Mesenchymal stem cell (in vitro differentiated cells and primary cell): ENCODE measurements at regions not wholly inside any gene's neighbourhood (a gene's known extent, or its start where the extent isn't known, plus 50 kb on each side); places are given as distances from the start of the nearest gene placed in this dataset.

Experiments used
- DNase-seq: peaks from one replicate; pipeline ENCODE4 v3.0.0-alpha.2; 2013
- H2AFZ ChIP-seq: one replicate; pipeline ENCODE4 v1.6.1; 2013; ENCODE audit warnings: low read depth, mild to moderate bottlenecking, control low read depth, inconsistent platforms, low read length, moderate library complexity
- H2AK5ac ChIP-seq: 2 replicates; pipeline ENCODE4 v1.6.1; 2013; ENCODE audit warnings: low read length, moderate library complexity, mild to moderate bottlenecking, inconsistent platforms; ENCODE audit not compliant: severe bottlenecking
- H2BK120ac ChIP-seq: one replicate; pipeline ENCODE4 v1.6.1; 2013; ENCODE audit warnings: low read depth, mild to moderate bottlenecking, inconsistent platforms, low read length, moderate library complexity
- H2BK12ac ChIP-seq, 2 experiments: one replicate each; pipeline ENCODE4 v1.6.1; 2013; ENCODE audit warnings: inconsistent platforms in 2 of 2, low read length in 2 of 2, mild to moderate bottlenecking in 2 of 2, moderate library complexity in 2 of 2, control low read depth in 1 of 2
- H2BK15ac ChIP-seq: one replicate; pipeline ENCODE4 v1.6.1; 2013; ENCODE audit warnings: mild to moderate bottlenecking, low read depth, inconsistent platforms; ENCODE audit not compliant: poor library complexity, severe bottlenecking
- H2BK5ac ChIP-seq: 2 replicates; pipeline ENCODE4 v1.6.1; 2013; ENCODE audit warnings: low read depth, mild to moderate bottlenecking, low read length, control low read depth, inconsistent platforms; ENCODE audit not compliant: poor library complexity, severe bottlenecking
- H3K14ac ChIP-seq, 2 experiments: one replicate each; pipeline ENCODE4 v1.6.1; 2013; ENCODE audit warnings: inconsistent platforms in 2 of 2, low read length in 2 of 2, control low read depth in 1 of 2, mild to moderate bottlenecking in 1 of 2, moderate library complexity in 1 of 2
- H3K18ac ChIP-seq, 2 experiments: one replicate each; pipeline ENCODE4 v1.6.1; 2013; ENCODE audit warnings: inconsistent platforms in 2 of 2, low read length in 2 of 2, control low read depth in 1 of 2, low read depth in 1 of 2, mild to moderate bottlenecking in 1 of 2
- H3K23ac ChIP-seq, 2 experiments: one replicate each; pipeline ENCODE4 v1.6.1; 2013; ENCODE audit warnings: inconsistent platforms in 2 of 2, low read length in 2 of 2, mild to moderate bottlenecking in 2 of 2, moderate library complexity in 2 of 2, control low read depth in 1 of 2
- H3K27ac ChIP-seq: 2 replicates; pipeline ENCODE4 v1.5.1; 2013; ENCODE audit warnings: mild to moderate bottlenecking, moderate library complexity, low read length, control low read depth, inconsistent platforms; ENCODE audit not compliant: poor library complexity, severe bottlenecking
- H3K27me3 ChIP-seq, 2 experiments: 2 replicates each; pipeline versions ENCODE4 v1.6.1 to v1.7.0; 2013; ENCODE audit warnings: low read length in 2 of 2, mild to moderate bottlenecking in 2 of 2, moderate library complexity in 2 of 2, control low read depth in 1 of 2, inconsistent platforms in 1 of 2; ENCODE audit not compliant: control insufficient read depth in 1 of 2, insufficient read depth in 1 of 2
- H3K36me3 ChIP-seq, 2 experiments: 2 replicates each; pipeline versions ENCODE4 v1.6.1 to v1.7.0; 2013; ENCODE audit warnings: low read length in 2 of 2, control low read depth in 1 of 2, inconsistent platforms in 1 of 2, low read depth in 1 of 2, mild to moderate bottlenecking in 1 of 2; ENCODE audit not compliant: insufficient read depth in 2 of 2, control insufficient read depth in 1 of 2
- H3K4ac ChIP-seq, 2 experiments: one replicate each; pipeline ENCODE4 v1.6.1; 2013; ENCODE audit warnings: inconsistent platforms in 2 of 2, low read length in 2 of 2, mild to moderate bottlenecking in 2 of 2, moderate library complexity in 2 of 2, control low read depth in 1 of 2, low read depth in 1 of 2
- H3K4me1 ChIP-seq: 2 replicates; pipeline ENCODE4 v1.6.1; 2013; ENCODE audit warnings: low read depth, low read length, control low read depth; ENCODE audit not compliant: control insufficient read depth, insufficient read depth
- H3K4me2 ChIP-seq: 2 replicates; pipeline ENCODE4 v1.6.1; 2013; ENCODE audit warnings: low read length, mild to moderate bottlenecking, inconsistent platforms; ENCODE audit not compliant: poor library complexity, severe bottlenecking
- H3K4me3 ChIP-seq, 2 experiments: 2 replicates each; pipeline versions ENCODE4 v1.5.1 to v1.7.0; 2013; ENCODE audit warnings: low read length in 2 of 2, mild to moderate bottlenecking in 2 of 2, control low read depth in 1 of 2, low read depth in 1 of 2; ENCODE audit not compliant: insufficient read depth in 1 of 2
- H3K79me1 ChIP-seq: replicated peaks from 2 replicates; pipeline ENCODE4 v1.6.1; 2013; ENCODE audit warnings: mild to moderate bottlenecking, control low read depth, low read length, inconsistent platforms; ENCODE audit not compliant: poor library complexity, severe bottlenecking
- H3K9ac ChIP-seq: 2 replicates; pipeline ENCODE4 v1.7.0; 2013; ENCODE audit warnings: mild to moderate bottlenecking, low read length, moderate library complexity
- H3K9me3 ChIP-seq: 2 replicates; pipeline ENCODE4 v1.7.0; 2013; ENCODE audit warnings: mild to moderate bottlenecking, low read length; ENCODE audit not compliant: control insufficient read depth
- H4K8ac ChIP-seq: one replicate; pipeline ENCODE4 v1.6.1; 2013; ENCODE audit warnings: inconsistent platforms, mild to moderate bottlenecking, low read length, moderate library complexity
- H4K91ac ChIP-seq: one replicate; pipeline ENCODE4 v1.6.1; 2013; ENCODE audit warnings: mild to moderate bottlenecking, low read length, inconsistent platforms
- WGBS: methylation state at CpG from one replicate; pipeline ENCODE4 v1.1.7; 2013; ENCODE audit warnings: mixed read lengths; 5-methylcytosine and 5-hydroxymethylcytosine counted together

DNA sequence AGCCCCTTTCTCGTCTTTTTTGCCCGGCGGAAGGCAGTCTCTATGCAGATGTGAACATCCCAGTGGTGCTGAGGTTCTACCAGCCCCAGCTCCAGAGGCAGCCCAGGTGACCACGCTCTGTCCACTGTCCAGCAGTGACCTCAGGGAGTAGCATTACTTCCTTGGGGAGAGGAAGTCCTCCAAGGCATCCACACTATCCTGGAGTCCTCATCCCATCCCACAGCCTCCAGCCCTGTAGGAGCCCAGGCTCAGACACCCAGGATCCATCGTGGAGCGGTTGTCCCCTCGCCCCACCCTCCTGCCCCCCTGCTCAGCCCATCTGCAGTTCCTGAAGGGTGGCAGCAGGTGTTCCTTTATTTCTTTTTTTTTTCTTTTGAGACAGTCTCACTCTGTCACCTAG lies 294.5 kb upstream of the IRX4 start:
- WGBS = 73% methylated on average over 7 of the region's 7 CpGs
- no peak overlapping the region for H3K23ac ChIP-seq
- no peak overlapping the region for H3K4me2 ChIP-seq
- no peak overlapping the region for H2BK5ac ChIP-seq
- no peak overlapping the region for H4K8ac ChIP-seq
- H2AFZ ChIP-seq = no peak overlapping the region
- DNase-seq = no peak
- H3K27ac ChIP-seq = no peak overlapping the region
- H3K9ac ChIP-seq = no peak overlapping the region
- no peaks in the 10 kb centered on the region for H3K4me1 ChIP-seq
- H2BK12ac ChIP-seq = no peak overlapping the region
- H3K36me3 ChIP-seq = no peaks in the 10 kb centered on the region
- H3K18ac ChIP-seq = no peak overlapping the region
- no peak overlapping the region for H3K4me3 ChIP-seq
- H2BK15ac ChIP-seq = no peak overlapping the region
- H2BK120ac ChIP-seq = no peak overlapping the region
- H3K4ac ChIP-seq = no peak overlapping the region
- H3K79me1 ChIP-seq = no peaks in the 10 kb centered on the region
- no peak overlapping the region for H4K91ac ChIP-seq
- peaks cover 0 to 42% of the 10 kb centered on the region in 2 experiments for H3K27me3 ChIP-seq
- H2AK5ac ChIP-seq = no peak overlapping the region
- H3K14ac ChIP-seq = no peak overlapping the region
- no peaks in the 10 kb centered on the region for H3K9me3 ChIP-seq

DNA sequence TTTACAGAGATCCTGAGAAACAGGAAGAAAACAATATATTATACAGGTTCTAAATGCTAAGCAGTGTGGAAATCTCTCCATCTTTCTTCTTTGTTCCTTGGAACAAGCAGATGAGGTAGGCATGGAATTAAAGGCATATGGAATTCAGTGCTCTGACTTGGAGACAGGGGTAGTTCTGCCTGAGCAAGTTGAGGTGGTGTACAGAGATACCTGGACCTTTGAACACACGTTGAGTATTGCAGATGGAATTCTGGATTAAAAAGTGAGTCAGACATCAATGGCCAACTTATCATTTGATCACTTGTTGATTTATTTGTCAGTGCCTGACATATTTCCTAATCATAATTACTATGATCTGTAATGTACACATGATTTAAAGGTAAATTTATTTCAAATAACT lies 293.9 kb upstream of the IRX4 start:
- no peak overlapping the region for H2BK120ac ChIP-seq
- no peaks in the 10 kb centered on the region for H3K79me1 ChIP-seq
- H3K27me3 ChIP-seq = peaks cover 0 to 48% of the 10 kb centered on the region in 2 experiments

DNA sequence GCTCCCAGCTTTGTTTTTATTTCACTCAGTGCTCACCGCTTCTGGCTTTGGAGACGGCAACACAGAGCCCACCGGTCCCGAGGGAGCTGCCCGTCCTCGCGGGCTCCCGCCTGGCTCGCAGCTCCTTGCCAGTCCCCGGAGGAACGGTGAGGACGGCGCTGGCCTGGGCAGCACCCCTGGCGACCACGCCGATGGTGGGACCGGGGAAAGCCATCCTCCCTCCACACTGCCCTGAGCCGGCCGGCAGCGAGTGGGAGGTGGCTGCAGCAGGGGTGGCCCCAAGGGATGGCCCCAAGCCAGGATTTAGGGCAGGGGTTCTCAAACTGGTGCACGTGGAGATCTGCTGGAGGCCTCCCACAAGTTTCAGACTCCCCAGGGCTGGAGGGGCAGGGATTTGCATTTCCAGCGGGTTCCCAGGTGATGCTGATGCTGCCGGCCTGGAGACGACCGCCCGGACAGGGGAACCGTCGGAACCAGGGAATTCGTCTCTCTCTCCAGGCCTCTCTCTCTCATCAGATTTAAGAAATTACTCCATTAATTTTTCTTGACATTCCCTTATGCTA lies 293.2 kb upstream of the IRX4 start:
- H2AFZ ChIP-seq = no peak overlapping the region
- H3K36me3 ChIP-seq = no peaks in the 10 kb centered on the region
- H3K18ac ChIP-seq = no peak overlapping the region
- H2BK12ac ChIP-seq = no peak overlapping the region
- H4K8ac ChIP-seq = no peak overlapping the region
- peaks cover 0 to 54% of the 10 kb centered on the region in 2 experiments for H3K27me3 ChIP-seq
- no peak overlapping the region for H4K91ac ChIP-seq
- no peak overlapping the region for H2BK120ac ChIP-seq
- DNase-seq = no peak
- no peaks in the 10 kb centered on the region for H3K79me1 ChIP-seq
- 92% methylated on average over 27 of the region's 29 CpGs for WGBS
- H3K14ac ChIP-seq = no peak overlapping the region
- no peaks in the 10 kb centered on the region for H3K9me3 ChIP-seq
- H2AK5ac ChIP-seq = no peak overlapping the region
- no peak overlapping the region for H3K9ac ChIP-seq
- H3K4me3 ChIP-seq = no peak overlapping the region
- no peak overlapping the region for H3K23ac ChIP-seq
- H3K4me1 ChIP-seq = no peaks in the 10 kb centered on the region
- H3K4me2 ChIP-seq = no peak overlapping the region
- H3K4ac ChIP-seq = no peak overlapping the region
- H2BK5ac ChIP-seq = no peak overlapping the region
- H2BK15ac ChIP-seq = no peak overlapping the region
- no peak overlapping the region for H3K27ac ChIP-seq

More for the DNA sequence above, 293.9 kb upstream of the IRX4 start:
- no peak overlapping the region for H3K27ac ChIP-seq
- no peak overlapping the region for H2AFZ ChIP-seq
- H2AK5ac ChIP-seq = no peak overlapping the region
- H3K4me3 ChIP-seq = no peak overlapping the region
- H3K36me3 ChIP-seq = no peaks in the 10 kb centered on the region
- no peak overlapping the region for H3K14ac ChIP-seq
- H4K91ac ChIP-seq = no peak overlapping the region
- no peak for DNase-seq
- no peak overlapping the region for H3K23ac ChIP-seq
- no peaks in the 10 kb centered on the region for H3K9me3 ChIP-seq
- 50% methylated on average over 1 of the region's 1 CpG for WGBS
- H2BK12ac ChIP-seq = no peak overlapping the region
- no peak overlapping the region for H2BK15ac ChIP-seq
- H3K9ac ChIP-seq = no peak overlapping the region
- no peak overlapping the region for H3K4ac ChIP-seq
- H3K4me2 ChIP-seq = no peak overlapping the region
- H3K4me1 ChIP-seq = no peaks in the 10 kb centered on the region
- no peak overlapping the region for H4K8ac ChIP-seq
- no peak overlapping the region for H3K18ac ChIP-seq
- H2BK5ac ChIP-seq = no peak overlapping the region

DNA sequence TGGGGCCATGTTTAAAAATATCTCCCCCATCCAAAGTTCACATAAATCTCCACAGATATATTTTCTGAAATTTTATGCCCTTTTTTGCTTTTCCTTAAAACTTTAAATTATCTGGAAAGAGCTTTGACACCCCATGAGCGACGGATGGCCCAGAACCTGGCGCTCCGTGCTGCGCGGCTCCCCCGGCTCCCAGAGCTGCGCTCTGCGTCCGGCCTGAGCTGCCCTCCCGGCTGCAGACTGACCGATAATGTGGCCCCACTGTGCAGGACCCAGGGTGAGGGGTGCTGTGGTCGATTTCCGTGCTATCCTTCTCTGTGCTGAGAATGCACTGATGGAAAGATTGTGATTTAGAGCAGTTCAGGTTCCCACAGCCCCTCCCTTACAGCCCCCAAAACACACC lies 292.3 kb upstream of the IRX4 start:
- H3K4me1 ChIP-seq = no peaks in the 10 kb centered on the region
- H2AFZ ChIP-seq = no peak overlapping the region
- H2AK5ac ChIP-seq = no peak overlapping the region
- H3K36me3 ChIP-seq = no peaks in the 10 kb centered on the region
- H3K79me1 ChIP-seq = no peaks in the 10 kb centered on the region
- H4K8ac ChIP-seq = no peak overlapping the region
- no peak overlapping the region for H2BK5ac ChIP-seq
- no peak overlapping the region for H3K4me2 ChIP-seq
- no peak overlapping the region for H3K4me3 ChIP-seq
- H3K4ac ChIP-seq = no peak overlapping the region
- WGBS = 84% methylated on average over 12 of the region's 14 CpGs
- no peak overlapping the region for H3K23ac ChIP-seq
- H3K9ac ChIP-seq = no peak overlapping the region
- H2BK120ac ChIP-seq = no peak overlapping the region
- H3K27ac ChIP-seq = no peak overlapping the region
- H4K91ac ChIP-seq = no peak overlapping the region
- H3K18ac ChIP-seq = no peak overlapping the region
- H2BK15ac ChIP-seq = no peak overlapping the region
- H3K14ac ChIP-seq = no peak overlapping the region
- no peaks in the 10 kb centered on the region for H3K9me3 ChIP-seq
- H3K27me3 ChIP-seq = peaks cover 0 to 58% of the 10 kb centered on the region in 2 experiments
- DNase-seq = no peak
- H2BK12ac ChIP-seq = no peak overlapping the region
